Panc1 (cell line): ENCODE measurements at regions not wholly inside any gene's neighbourhood (a gene's known extent, or its start where the extent isn't known, plus 50 kb on each side); places are given as distances from the start of the nearest gene placed in this dataset.

Experiments
- ATAC-seq: fragments of 200-7000 bp; cut with Tn5 transposase; 2 replicates; pipeline ENCODE4 v1.9.1; 2020; ENCODE audit warnings: mild to moderate bottlenecking, moderate library complexity
- BruUV-seq: library from RNA; stranded (reverse); fragments of 400-500 nt; replicated peaks from 2 replicates; lab custom pipeline; 2021; lab: Mats Ljungman, UMichigan
- CTCF ChIA-PET: fragments of 300-600 bp; sonication (Branson Sonifier 250); formaldehyde crosslinking; loops from one replicate; lab custom pipeline; 2022; ENCODE audit warnings: antibody characterized with exemption; lab: Charles Lee
- POLR2A ChIA-PET: fragments of 300-600 bp; sonication (Branson Sonifier 250); formaldehyde crosslinking; loops from one replicate; lab custom pipeline; 2022; ENCODE audit warnings: antibody characterized with exemption; lab: Charles Lee
- DNase-seq: peaks from one replicate; pipeline ENCODE4 v3.0.0-alpha.2; 2010; ENCODE audit warnings: low read depth, low spot score
- H3K27ac ChIP-seq: 2 replicates; pipeline ENCODE4 v1.5.1; 2011; ENCODE audit warnings: mild to moderate bottlenecking, low read length, inconsistent platforms
- H3K27me3 ChIP-seq: fragments of 200-500 bp; sonication (Bioruptor generic); 2 replicates; pipeline ENCODE4 v1.6.0; 2014; ENCODE audit warnings: low read length, inconsistent platforms; ENCODE audit not compliant: control insufficient read depth, insufficient read depth
- H3K36me3 ChIP-seq: fragments of 200-500 bp; sonication (Bioruptor generic); 2 replicates; pipeline ENCODE4 v1.5.1; 2014; ENCODE audit warnings: inconsistent platforms, mild to moderate bottlenecking, low read length, moderate library complexity; ENCODE audit not compliant: control insufficient read depth, insufficient read depth
- H3K4me1 ChIP-seq: 2 replicates; pipeline ENCODE4 v1.5.1; 2011; ENCODE audit warnings: inconsistent platforms, mild to moderate bottlenecking, low read length, moderate library complexity; ENCODE audit not compliant: control insufficient read depth, insufficient read depth
- H3K4me3 ChIP-seq, 2 experiments: 2 replicates each; pipeline ENCODE4 v1.5.1; 2011 to 2012; ENCODE audit warnings: low read depth in 2 of 2, low read length in 2 of 2, mild to moderate bottlenecking in 2 of 2, inconsistent platforms in 1 of 2, moderate library complexity in 1 of 2
- H3K9me3 ChIP-seq: fragments of 200-500 bp; sonication (Bioruptor generic); 2 replicates; pipeline ENCODE4 v1.5.1; 2014; ENCODE audit warnings: low read depth, mild to moderate bottlenecking, inconsistent platforms, low read length, moderate library complexity; ENCODE audit not compliant: control insufficient read depth, insufficient read depth
- CTCF ChIP-seq: fragments of 450-650 bp; IDR thresholded peaks from 2 replicates; pipeline ENCODE4 v1.5.1; 2017; ENCODE audit warnings: mild to moderate bottlenecking
- POLR2AphosphoS5 ChIP-seq: IDR thresholded peaks from 2 replicates; pipeline ENCODE4 v1.6.1; 2012; ENCODE audit warnings: mild to moderate bottlenecking, low read depth, low read length, moderate library complexity
- REST ChIP-seq, 2 experiments: IDR thresholded peaks; 2 replicates each; pipeline ENCODE4 v1.6.1; 2011 to 2012; ENCODE audit warnings: low read depth in 2 of 2, control low read depth in 1 of 2, low read length in 1 of 2, mild to moderate bottlenecking in 1 of 2, moderate library complexity in 1 of 2; ENCODE audit not compliant: insufficient read depth in 1 of 2
- SIN3A ChIP-seq: IDR thresholded peaks from 2 replicates; pipeline ENCODE4 v1.6.1; 2012; ENCODE audit warnings: low read depth, mild to moderate bottlenecking, low read length, moderate library complexity, borderline replicate concordance; ENCODE audit not compliant: insufficient read depth
- TCF7L2 ChIP-seq: IDR thresholded peaks from 2 replicates; pipeline ENCODE4 v1.6.1; 2011; ENCODE audit warnings: mild to moderate bottlenecking, low read depth, low read length, inconsistent platforms
- in situ Hi-C: cut with HindIII; loops from 2 replicates; pipeline ENCODE4 v1.10.0; 2016; ENCODE audit warnings: low sequenced_read_pairs, low pct_unique_long_range_greater_than_20kb
- intact Hi-C: fragments of 100-400 bp; cut with micrococcal nuclease; formaldehyde crosslinking; loops from one replicate; pipeline ENCODE4 v1.10.0; 2022; ENCODE audit not compliant: unreplicated experiment

- Histone ChIP-seq H3K36me3 (no peaks in the 10 kb centered on the region), H3K4me1 (no peaks in the 10 kb centered on the region), H3K9me3 (no peaks in the 10 kb centered on the region), H3K27me3 (no peaks in the 10 kb centered on the region), H3K27ac (no peak overlapping the region), H3K4me3 (no peak overlapping the region)
- POLR2A ChIA-PET: no interaction called here
- in situ Hi-C loops: no loop called here
- ATAC-seq (no peak), DNase-seq (no peak)
- intact Hi-C loops: no loop called here
- no peak for TF ChIP-seq SIN3A
- TF ChIP-seq TCF7L2: no peak
- TF ChIP-seq CTCF: no peak
- CTCF ChIA-PET: no interaction called here
- no TSS peak for BruUV-seq
Observed at GRCh38 chr5:108556441-108557145, 174.7 kb upstream of the FBXL17 start.

- intact Hi-C loops: no loop called here
- H3K27ac ChIP-seq: no peak overlapping the region
- no peaks in the 10 kb centered on the region for H3K36me3 ChIP-seq
- TF ChIP-seq REST (IDR thresholded peaks at IDR 0.05; ENCODE audit: insufficient read depth in 1 of 2, low read depth in 2 of 2, low read length in 1 of 2) (no peak), SIN3A (no peak), CTCF (no peak), POLR2AphosphoS5 (no peak), TCF7L2 (no peak)
- peaks cover 2% of the 10 kb centered on the region; the same call in 1 of the 2 replicates for H3K27me3 ChIP-seq
- no peak overlapping the region for H3K4me3 ChIP-seq
- in situ Hi-C loops: no loop called here
- ATAC-seq (no peak), DNase-seq (no peak)
- no TSS peak for BruUV-seq
- ChIA-PET CTCF (no interaction called here), POLR2A (no interaction called here)
- H3K9me3 ChIP-seq: no peaks in the 10 kb centered on the region
- H3K4me1 ChIP-seq: no peaks in the 10 kb centered on the region
Observed at GRCh38 chr5:108548684-108549596, 167.0 kb upstream of the FBXL17 start.
